D721Med (cell line): ENCODE measurements at regions not wholly inside any gene's neighbourhood (a gene's known extent, or its start where the extent isn't known, plus 50 kb on each side); places are given as distances from the start of the nearest gene placed in this dataset.

Experiments
- DNase-seq: peaks from one replicate; pipeline ENCODE4 v3.0.0; 2011; ENCODE audit warnings: low spot score; ENCODE audit not compliant: insufficient read length
- FAIRE-seq: peaks from 2 replicates; lab custom pipeline; 2011; peaks lifted over from hg19 to GRCh38; lab: Jason Lieb, UNC
- CTCF ChIP-seq: IDR thresholded peaks from 2 replicates; pipeline ENCODE4 v1.5.1; 2012; ENCODE audit warnings: mild to moderate bottlenecking, control low read depth; ENCODE audit not compliant: insufficient read depth; ENCODE audit errors: missing control alignments

- no peak for DNase-seq
- no peak for TF ChIP-seq CTCF
- FAIRE-seq = no peak
These were observed 622.1 kb downstream of the ARL4A start for GRCh38 chr7:13309535-13309934.

GRCh38 chr7:13312307-13312706 is 624.9 kb downstream of the ARL4A start:
- no peak for TF ChIP-seq CTCF
- no peak for DNase-seq
- no peak for FAIRE-seq

- no peak for FAIRE-seq
- TF ChIP-seq CTCF = no peak
- no peak for DNase-seq
These were observed 632.9 kb downstream of the ARL4A start for GRCh38 chr7:13320333-13320732.

- DNase-seq (no peak), FAIRE-seq (no peak)
- TF ChIP-seq CTCF = no peak
These were observed 633.9 kb downstream of the ARL4A start for GRCh38 chr7:13321316-13321715.

- no peak for DNase-seq
- no peak for TF ChIP-seq CTCF
- FAIRE-seq = no peak
These were observed 634.7 kb downstream of the ARL4A start for GRCh38 chr7:13322126-13322525.

- no peak for TF ChIP-seq CTCF
- DNase-seq = no peak
- no peak for FAIRE-seq
These were observed 640.2 kb downstream of the ARL4A start for GRCh38 chr7:13327669-13328068.

GRCh38 chr7:13333371-13333770 is 645.9 kb downstream of the ARL4A start:
- DNase-seq = no peak
- FAIRE-seq = no peak
- no peak for TF ChIP-seq CTCF
